Stimulated activated CD8-positive, alpha-beta memory T cell treated with anti-CD3 and anti-CD28 coated beads, Interleukin-4, amount 100 ng/mL, for 24 hours (primary cell): ENCODE measurements at regions not wholly inside any gene's neighbourhood (a gene's known extent, or its start where the extent isn't known, plus 50 kb on each side); places are given as distances from the start of the nearest gene placed in this dataset.
"Not testable (repeated sequence)": the region's sequence is repeated elsewhere in the genome, so short reads cannot be mapped to it uniquely, and the experiment has no call there.

Experiments
- DNase-seq: peaks from one replicate; pipeline ENCODE4 v3.0.0-alpha.2; 2020; ENCODE audit warnings: low read depth

- no peak for DNase-seq
Observed at GRCh38 chr2:83051538-83052170, 1407.4 kb downstream of the SUCLG1 start.

GRCh38 chr2:83042053-83042452 lies 1417.0 kb downstream of the SUCLG1 start:
- DNase-seq, result no peak

GRCh38 chr2:83022631-83023210 lies 1436.4 kb downstream of the SUCLG1 start:
- DNase-seq, result no peak

- no peak for DNase-seq
Observed at GRCh38 chr2:83017366-83018090, 1441.6 kb downstream of the SUCLG1 start.

GRCh38 chr2:83016343-83017110 lies 1442.6 kb downstream of the SUCLG1 start:
- DNase-seq, result no peak

GRCh38 chr2:83015900-83016299 lies 1443.2 kb downstream of the SUCLG1 start:
- DNase-seq, result no peak

GRCh38 chr2:83015035-83015715 lies 1443.9 kb downstream of the SUCLG1 start:
- no peak for DNase-seq

GRCh38 chr2:83014462-83014861 lies 1444.6 kb downstream of the SUCLG1 start:
- DNase-seq, result no peak

GRCh38 chr2:83006961-83007360 lies 1452.1 kb downstream of the SUCLG1 start:
- DNase-seq, result no peak

GRCh38 chr2:83003555-83003954 lies 1455.5 kb downstream of the SUCLG1 start:
- DNase-seq, result no peak

GRCh38 chr2:83002706-83003105 lies 1456.4 kb downstream of the SUCLG1 start:
- DNase-seq, result no peak

- DNase-seq, result no peak
Observed at GRCh38 chr2:82998781-82999180, 1460.3 kb downstream of the SUCLG1 start.

GRCh38 chr2:82996217-82996616 lies 1462.9 kb downstream of the SUCLG1 start:
- no peak for DNase-seq

- no peak for DNase-seq
Observed at GRCh38 chr2:82994151-82994550, 1464.9 kb downstream of the SUCLG1 start.

- no peak for DNase-seq
Observed at GRCh38 chr2:82993609-82994008, 1465.5 kb downstream of the SUCLG1 start.

- no peak for DNase-seq
Observed at GRCh38 chr2:82992968-82993367, 1466.1 kb downstream of the SUCLG1 start.

GRCh38 chr2:82987706-82988105 lies 1471.4 kb downstream of the SUCLG1 start:
- DNase-seq, result not testable (repeated sequence)

GRCh38 chr2:82986899-82987298 lies 1472.2 kb downstream of the SUCLG1 start:
- no peak for DNase-seq

- no peak for DNase-seq
Observed at GRCh38 chr2:82985572-82986197, 1473.4 kb downstream of the SUCLG1 start.

GRCh38 chr2:82968358-82968757 lies 1490.7 kb downstream of the SUCLG1 start:
- DNase-seq, result no peak

GRCh38 chr2:82964341-82964740 lies 1494.7 kb downstream of the SUCLG1 start:
- no peak for DNase-seq

- no peak for DNase-seq
Observed at GRCh38 chr2:82959727-82960126, 1499.4 kb downstream of the SUCLG1 start.
